Activated T-cell treated with anti-CD3 and anti-CD28 coated beads, Interleukin-2, amount 50 U/mL, for 24 hours (primary cell): ENCODE measurements at regions not wholly inside any gene's neighbourhood (a gene's known extent, or its start where the extent isn't known, plus 50 kb on each side); places are given as distances from the start of the nearest gene placed in this dataset.

ENCODE experiments used
- DNase-seq: peaks from one replicate; pipeline ENCODE4 v3.0.0-alpha.2; 2020
- H3K27ac Mint-ChIP-seq: 2 replicates; pipeline ENCODE4 v1.8.0; 2020; ENCODE audit warnings: mild to moderate bottlenecking, mixed read lengths
- H3K27me3 Mint-ChIP-seq: 2 replicates; pipeline ENCODE4 v1.8.0; 2020; ENCODE audit warnings: mixed read lengths
- H3K36me3 Mint-ChIP-seq: 2 replicates; pipeline ENCODE4 v1.8.0; 2020; ENCODE audit warnings: low read depth, mixed read lengths
- H3K4me1 Mint-ChIP-seq: 2 replicates; pipeline ENCODE4 v1.8.0; 2020; ENCODE audit warnings: low read depth, mixed read lengths
- H3K4me3 Mint-ChIP-seq: 2 replicates; pipeline ENCODE4 v1.8.0; 2020; ENCODE audit warnings: mild to moderate bottlenecking, moderate library complexity, mixed read lengths
- H3K9me3 Mint-ChIP-seq: 2 replicates; pipeline ENCODE4 v1.8.0; 2020; ENCODE audit warnings: mixed read lengths

DNA sequence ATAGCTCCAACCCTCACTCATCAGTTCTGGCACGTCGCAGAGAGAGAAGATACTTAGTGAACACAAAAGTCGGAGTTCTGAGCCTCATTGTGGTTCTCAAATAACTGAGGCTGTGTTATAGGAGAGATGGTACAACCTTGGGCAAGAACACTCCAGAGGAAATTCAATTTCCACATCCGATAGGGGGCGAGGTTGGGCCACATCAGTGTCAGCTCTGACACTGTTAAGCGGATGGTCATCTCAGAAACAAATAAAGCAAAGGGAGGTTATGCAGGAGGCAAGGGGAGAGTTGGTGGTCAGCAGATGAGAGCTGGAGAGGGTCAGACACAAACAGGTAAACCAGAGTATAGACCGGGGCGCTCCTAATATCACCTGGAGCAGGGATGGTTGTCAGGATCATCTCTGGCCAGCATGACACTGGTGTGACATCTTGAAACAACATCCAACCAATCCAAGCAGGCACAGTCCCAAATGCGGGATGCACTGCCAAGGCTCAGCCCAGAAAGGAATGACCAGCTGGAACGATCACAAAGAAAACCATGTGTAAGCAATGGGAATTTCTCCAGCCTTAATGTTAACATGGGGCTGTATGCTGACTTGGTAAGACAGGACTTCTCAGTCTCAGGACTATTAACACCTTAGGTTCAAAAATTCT is 331.8 kb downstream of the HACE1 start:
- Mint-ChIP-seq H3K9me3 (no peaks in the 10 kb centered on the region), H3K27ac (no peak overlapping the region), H3K36me3 (no peaks in the 10 kb centered on the region), H3K4me3 (no peak overlapping the region), H3K27me3 (peaks cover 17% of the 10 kb centered on the region), H3K4me1 (peaks cover 4% of the 10 kb centered on the region)
- no peak for DNase-seq

DNA sequence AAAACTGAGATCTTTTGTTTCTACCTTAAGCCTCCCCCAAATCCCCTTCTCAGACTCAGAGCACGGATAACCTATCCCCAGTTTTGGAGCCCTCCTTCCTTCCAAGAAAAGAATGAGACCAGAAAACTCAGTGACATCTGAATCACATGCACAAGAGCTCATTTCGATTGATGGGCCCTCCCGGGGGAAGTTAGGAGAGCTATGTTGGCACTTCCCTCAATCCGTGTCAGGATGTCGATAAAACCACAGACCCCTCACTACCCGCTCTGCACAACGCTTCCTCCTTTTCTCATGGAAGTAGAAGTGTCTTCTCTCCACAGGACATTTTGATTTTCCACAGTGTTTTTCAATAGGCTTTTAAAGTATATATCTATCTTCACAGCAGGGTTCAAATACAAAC is 332.4 kb downstream of the HACE1 start:
- peaks cover 17% of the 10 kb centered on the region for H3K27me3 Mint-ChIP-seq
- no peak overlapping the region for H3K4me3 Mint-ChIP-seq
- no peak for DNase-seq
- no peaks in the 10 kb centered on the region for H3K36me3 Mint-ChIP-seq
- H3K27ac Mint-ChIP-seq: no peak overlapping the region
- no peaks in the 10 kb centered on the region for H3K9me3 Mint-ChIP-seq
- peaks cover 4% of the 10 kb centered on the region for H3K4me1 Mint-ChIP-seq

DNA sequence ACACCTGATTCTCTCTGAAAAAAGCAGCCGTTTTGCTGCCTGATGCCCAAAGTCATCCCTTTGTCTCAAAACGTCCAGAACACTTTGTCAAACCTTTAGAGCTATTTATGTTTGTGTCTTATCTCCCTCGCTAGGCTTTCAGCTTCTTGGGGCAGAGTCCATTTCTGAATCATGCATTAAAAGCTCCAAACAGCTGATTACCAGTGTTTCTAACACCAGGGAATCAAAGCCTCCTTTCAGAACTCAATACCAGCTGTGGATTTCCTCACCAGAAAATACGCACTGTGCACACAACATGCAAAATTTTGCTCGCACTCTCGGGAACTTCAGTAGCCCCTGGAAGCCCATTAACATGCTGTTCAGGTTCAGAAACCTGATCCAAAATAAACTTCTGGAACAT is 333.3 kb downstream of the HACE1 start:
- Mint-ChIP-seq H3K27ac (no peak overlapping the region), H3K27me3 (peaks cover 19% of the 10 kb centered on the region), H3K36me3 (no peaks in the 10 kb centered on the region), H3K4me1 (peaks cover 4% of the 10 kb centered on the region), H3K4me3 (no peak overlapping the region), H3K9me3 (no peaks in the 10 kb centered on the region)
- DNase-seq: no peak

DNA sequence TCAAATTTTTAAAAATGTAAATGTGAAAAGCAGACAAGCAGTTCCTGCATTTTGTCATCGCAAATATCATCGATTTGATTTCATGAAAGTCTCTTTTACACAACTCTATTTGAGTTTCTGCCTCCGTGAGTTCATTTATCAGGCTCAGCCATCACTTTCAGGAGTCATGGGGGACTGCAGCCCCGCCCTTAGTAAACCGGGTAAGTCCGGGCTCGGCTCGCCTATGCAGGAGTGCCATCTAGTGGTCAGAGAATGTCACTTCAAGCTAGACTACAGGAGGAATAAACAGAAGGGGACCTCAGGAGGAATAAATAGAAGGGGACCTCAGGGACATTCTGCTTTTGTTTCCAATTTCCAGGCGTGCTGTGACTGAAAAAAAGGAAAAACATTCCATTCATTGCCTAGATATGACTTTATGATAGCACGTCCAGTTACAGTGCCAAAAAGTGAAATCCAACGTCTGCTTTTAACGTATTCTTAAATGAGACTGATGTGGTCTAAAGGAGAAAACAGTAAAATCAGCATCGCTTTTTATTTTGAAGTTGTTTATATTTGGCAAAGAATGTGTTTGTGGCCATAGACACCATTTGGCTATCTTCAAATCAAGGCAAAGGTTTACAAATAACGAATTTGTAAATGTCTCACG is 333.9 kb downstream of the HACE1 start:
- H3K4me3 Mint-ChIP-seq: peak overlapping the region; percentile 58
- peaks cover 4% of the 10 kb centered on the region for H3K4me1 Mint-ChIP-seq
- H3K27ac Mint-ChIP-seq: no peak overlapping the region
- no peaks in the 10 kb centered on the region for H3K9me3 Mint-ChIP-seq
- no peaks in the 10 kb centered on the region for H3K36me3 Mint-ChIP-seq
- peak; percentile 70 for DNase-seq
- peaks cover 20% of the 10 kb centered on the region for H3K27me3 Mint-ChIP-seq

DNA sequence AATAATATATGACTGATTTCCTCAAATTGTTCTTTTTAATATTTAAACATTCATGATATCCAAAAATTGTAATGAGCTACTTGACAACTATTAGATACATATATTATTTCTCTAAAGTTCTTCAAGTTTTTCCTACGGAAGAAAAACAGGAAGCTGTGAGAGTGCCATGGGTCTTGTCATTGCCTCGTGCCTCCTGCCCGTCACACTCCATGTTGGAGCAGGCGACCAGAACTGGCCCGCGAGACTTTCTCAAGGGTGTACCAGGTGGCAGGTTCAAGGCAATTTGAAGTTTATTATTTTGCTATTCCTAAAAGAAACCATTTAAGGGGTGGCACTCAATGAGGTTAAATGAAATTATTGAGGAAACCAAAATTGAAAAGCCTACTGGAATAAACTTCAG is 337.2 kb downstream of the HACE1 start:
- Mint-ChIP-seq H3K9me3 (no peaks in the 10 kb centered on the region), H3K27ac (no peak overlapping the region), H3K4me3 (no peak overlapping the region), H3K27me3 (peaks cover 27% of the 10 kb centered on the region), H3K36me3 (no peaks in the 10 kb centered on the region), H3K4me1 (peaks cover 4% of the 10 kb centered on the region)
- DNase-seq: no peak

DNA sequence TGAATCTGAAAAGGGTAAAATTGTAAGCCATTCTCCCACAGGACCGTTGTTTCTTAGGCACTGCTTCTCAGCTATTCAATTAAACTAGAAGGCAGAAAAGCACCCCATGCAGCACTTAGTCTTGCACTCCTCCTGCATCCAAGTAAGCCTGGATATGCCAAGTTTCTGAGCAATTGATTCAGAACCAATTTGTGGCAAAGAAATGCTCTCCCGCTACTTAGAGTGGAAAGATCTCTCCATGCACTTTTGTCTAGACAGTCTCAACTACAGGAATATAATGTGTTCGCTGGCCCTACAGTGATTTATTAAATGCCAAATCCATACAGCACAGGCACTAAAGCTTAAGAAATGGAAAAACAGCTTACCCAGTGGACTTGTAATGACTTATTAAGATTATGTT is 338.5 kb downstream of the HACE1 start:
- no peaks in the 10 kb centered on the region for H3K36me3 Mint-ChIP-seq
- peaks cover 23% of the 10 kb centered on the region for H3K27me3 Mint-ChIP-seq
- no peaks in the 10 kb centered on the region for H3K9me3 Mint-ChIP-seq
- no peak overlapping the region for H3K4me3 Mint-ChIP-seq
- H3K27ac Mint-ChIP-seq: no peak overlapping the region
- no peak for DNase-seq
- peaks cover 4% of the 10 kb centered on the region for H3K4me1 Mint-ChIP-seq

DNA sequence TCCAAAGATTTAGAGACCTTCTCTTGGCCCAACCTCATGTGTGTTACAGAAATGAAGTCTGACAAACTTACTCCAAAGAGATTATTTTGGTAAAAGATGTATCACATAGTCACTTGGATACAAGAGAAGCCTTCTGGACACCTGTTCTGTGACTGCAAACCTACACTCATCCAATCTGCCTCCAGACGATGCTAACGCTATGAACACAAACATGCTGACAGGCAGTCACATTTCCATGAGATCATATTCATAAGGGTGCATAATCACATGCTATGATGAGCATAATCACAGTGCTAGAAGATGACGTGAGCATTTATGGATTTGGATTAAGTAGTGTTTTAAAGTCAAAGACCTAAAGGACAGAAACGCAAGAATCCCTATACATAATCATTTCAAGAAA is 340.2 kb downstream of the HACE1 start:
- no peak for DNase-seq
- no peaks in the 10 kb centered on the region for H3K4me1 Mint-ChIP-seq
- no peak overlapping the region for H3K27ac Mint-ChIP-seq
- no peak overlapping the region for H3K4me3 Mint-ChIP-seq
- H3K36me3 Mint-ChIP-seq: no peaks in the 10 kb centered on the region
- H3K9me3 Mint-ChIP-seq: no peaks in the 10 kb centered on the region
- peaks cover 18% of the 10 kb centered on the region for H3K27me3 Mint-ChIP-seq

DNA sequence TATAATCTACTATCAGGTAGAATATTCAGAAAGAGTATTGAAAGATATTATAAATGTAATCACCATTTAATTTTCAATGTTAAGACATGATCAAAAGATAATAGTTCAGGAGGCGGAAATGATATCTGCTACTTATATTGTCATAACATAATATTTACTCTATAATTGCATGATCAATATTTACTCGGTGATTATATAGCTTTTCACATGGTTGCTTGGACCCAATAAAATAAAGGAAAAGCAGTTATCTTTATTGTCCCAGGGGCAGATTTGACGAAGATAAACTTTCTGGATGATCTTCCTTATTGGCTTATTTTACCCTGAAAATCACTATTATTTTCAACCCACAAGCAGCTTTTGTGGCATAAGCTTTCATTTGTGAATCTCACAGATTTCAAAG is 350.4 kb downstream of the HACE1 start:
- peaks cover 8% of the 10 kb centered on the region for H3K27me3 Mint-ChIP-seq
- no peaks in the 10 kb centered on the region for H3K4me1 Mint-ChIP-seq
- no peak overlapping the region for H3K27ac Mint-ChIP-seq
- no peak overlapping the region for H3K4me3 Mint-ChIP-seq
- H3K9me3 Mint-ChIP-seq: no peaks in the 10 kb centered on the region
- no peaks in the 10 kb centered on the region for H3K36me3 Mint-ChIP-seq
- no peak for DNase-seq

DNA sequence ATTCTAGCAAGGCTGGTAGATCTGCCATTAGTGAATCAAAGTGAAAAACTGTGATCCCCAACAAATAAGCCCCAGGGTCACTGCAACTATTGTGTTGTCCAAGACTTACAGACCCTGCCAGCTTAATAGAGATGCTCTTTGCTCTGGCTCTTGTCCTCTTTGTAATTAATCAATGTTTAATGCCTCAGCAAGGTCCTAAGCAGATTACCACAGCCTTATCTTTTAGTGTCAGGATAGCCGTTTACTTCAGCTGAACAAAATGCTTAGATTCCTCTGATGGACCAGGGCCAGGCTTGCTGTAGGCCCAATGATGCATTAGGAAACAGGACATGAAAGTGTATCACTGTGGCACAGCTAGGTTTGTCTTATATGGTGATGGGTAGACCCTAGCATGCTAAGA is 353.3 kb downstream of the HACE1 start:
- Mint-ChIP-seq H3K27ac (no peak overlapping the region), H3K4me3 (no peak overlapping the region), H3K4me1 (no peaks in the 10 kb centered on the region), H3K9me3 (no peaks in the 10 kb centered on the region), H3K27me3 (peaks cover 4% of the 10 kb centered on the region), H3K36me3 (no peaks in the 10 kb centered on the region)
- DNase-seq: no peak

DNA sequence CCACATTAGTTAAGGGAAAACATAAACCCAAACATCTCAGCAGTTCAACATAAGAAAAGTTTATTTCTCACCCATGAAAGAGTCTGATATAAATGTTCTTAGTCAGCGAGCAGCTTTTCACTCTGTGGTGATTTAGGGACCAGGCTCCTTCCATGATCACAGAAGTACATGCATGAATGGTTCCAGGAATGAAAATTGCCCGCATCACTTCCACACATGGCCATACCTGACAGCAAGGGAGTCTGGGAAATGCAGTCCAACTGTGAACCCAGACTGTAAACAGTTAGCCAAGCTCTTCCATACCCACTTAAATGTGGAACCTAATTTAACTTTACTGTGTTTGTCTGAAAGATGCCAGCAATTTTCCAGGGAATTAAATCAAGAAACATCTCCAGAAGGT is 353.9 kb downstream of the HACE1 start:
- Mint-ChIP-seq H3K9me3 (no peaks in the 10 kb centered on the region), H3K27me3 (peaks cover 4% of the 10 kb centered on the region), H3K27ac (no peak overlapping the region), H3K4me1 (no peaks in the 10 kb centered on the region), H3K4me3 (no peak overlapping the region), H3K36me3 (no peaks in the 10 kb centered on the region)
- DNase-seq: no peak

DNA sequence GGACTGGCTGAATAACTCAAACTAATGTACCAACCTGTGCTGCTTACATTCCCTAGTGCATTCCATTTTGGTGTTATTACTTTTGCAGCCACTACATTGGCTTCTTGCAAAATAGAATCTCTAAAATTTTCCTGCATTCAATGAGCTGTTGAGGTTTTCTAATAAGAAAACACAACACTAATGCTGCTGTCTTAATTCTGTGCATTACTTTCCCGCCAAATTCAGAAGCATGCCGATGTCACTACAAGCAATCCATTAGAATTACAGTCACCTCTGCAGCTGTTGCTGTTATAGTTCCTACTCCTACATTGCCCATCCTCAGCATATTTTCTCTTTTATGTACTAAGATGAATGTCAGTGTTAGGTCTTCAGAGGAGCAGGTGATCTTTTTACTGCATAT is 359.5 kb downstream of the HACE1 start:
- H3K27ac Mint-ChIP-seq: no peak overlapping the region
- no peak for DNase-seq
- H3K4me1 Mint-ChIP-seq: no peaks in the 10 kb centered on the region
- no peaks in the 10 kb centered on the region for H3K9me3 Mint-ChIP-seq
- H3K4me3 Mint-ChIP-seq: no peak overlapping the region
- no peaks in the 10 kb centered on the region for H3K36me3 Mint-ChIP-seq
- H3K27me3 Mint-ChIP-seq: no peaks in the 10 kb centered on the region

DNA sequence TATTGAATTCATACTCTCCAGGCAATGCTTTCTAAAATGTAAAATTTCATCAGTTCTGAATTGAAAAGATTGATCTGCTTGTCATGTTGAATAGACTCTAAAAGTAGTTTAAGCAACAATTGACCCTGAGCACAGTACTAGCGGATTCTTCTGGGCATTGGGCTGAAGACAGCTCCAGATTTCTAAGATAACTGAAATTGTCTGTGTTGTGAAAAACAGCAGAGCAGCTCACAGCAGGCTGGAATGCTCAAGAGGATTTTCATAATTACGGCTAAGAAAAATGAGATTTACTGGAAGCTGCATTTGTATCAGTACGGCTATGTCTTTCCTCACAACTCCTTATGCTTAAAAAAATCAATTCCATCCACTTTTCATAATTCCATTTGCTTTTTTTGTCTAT is 373.7 kb downstream of the HACE1 start:
- Mint-ChIP-seq H3K27ac (no peak overlapping the region), H3K4me3 (no peak overlapping the region), H3K27me3 (peaks cover 2% of the 10 kb centered on the region)

DNA sequence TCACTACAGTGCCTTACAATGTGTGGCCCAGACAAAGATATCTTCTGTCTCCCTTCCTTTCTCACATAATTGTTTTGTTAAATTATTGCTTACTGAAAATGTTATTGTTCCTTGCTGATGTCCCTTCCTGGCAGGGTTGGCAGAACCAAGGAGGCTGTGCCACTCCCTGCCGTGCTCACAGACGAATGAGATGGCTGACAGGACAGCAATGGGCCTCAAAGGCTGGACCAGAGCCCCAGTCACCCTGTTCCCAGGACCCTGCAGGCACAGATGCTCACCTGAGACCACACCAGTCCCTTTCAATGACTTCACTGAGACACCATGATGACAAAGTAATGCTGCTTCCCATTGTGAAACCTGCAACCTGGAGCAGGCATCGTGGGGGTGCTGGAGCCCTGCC is 375.1 kb downstream of the HACE1 start:
- peaks cover 2% of the 10 kb centered on the region for H3K27me3 Mint-ChIP-seq
- H3K4me1 Mint-ChIP-seq: no peaks in the 10 kb centered on the region
- H3K4me3 Mint-ChIP-seq: no peak overlapping the region
- H3K9me3 Mint-ChIP-seq: no peaks in the 10 kb centered on the region
- H3K27ac Mint-ChIP-seq: no peak overlapping the region
- no peaks in the 10 kb centered on the region for H3K36me3 Mint-ChIP-seq
- DNase-seq: no peak

More for the DNA sequence above, 373.7 kb downstream of the HACE1 start:
- no peaks in the 10 kb centered on the region for H3K36me3 Mint-ChIP-seq
- no peaks in the 10 kb centered on the region for H3K4me1 Mint-ChIP-seq
- H3K9me3 Mint-ChIP-seq: no peaks in the 10 kb centered on the region
- DNase-seq: no peak

DNA sequence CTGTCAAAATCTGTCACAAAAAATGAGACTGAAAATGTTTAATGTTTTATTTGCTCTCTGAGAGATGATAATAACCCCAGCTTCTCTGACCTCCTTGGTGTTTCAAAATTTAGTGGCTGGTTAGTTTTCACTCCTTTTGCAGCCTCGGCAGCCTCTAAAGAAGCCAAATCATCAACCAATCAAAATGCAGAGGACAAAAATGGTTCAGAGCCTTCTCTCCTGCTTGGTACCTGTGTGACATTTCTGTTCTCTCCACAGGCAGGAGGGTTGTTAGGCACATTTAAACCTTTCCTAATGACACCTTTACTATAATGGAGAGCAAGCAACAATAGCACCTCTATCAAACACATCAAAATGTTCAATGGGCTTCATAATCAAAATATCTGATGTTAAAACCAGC is 375.5 kb downstream of the HACE1 start:
- H3K4me3 Mint-ChIP-seq: no peak overlapping the region
- no peaks in the 10 kb centered on the region for H3K9me3 Mint-ChIP-seq
- no peaks in the 10 kb centered on the region for H3K4me1 Mint-ChIP-seq
- DNase-seq: no peak
- no peaks in the 10 kb centered on the region for H3K36me3 Mint-ChIP-seq
- H3K27ac Mint-ChIP-seq: no peak overlapping the region
- H3K27me3 Mint-ChIP-seq: peaks cover 2% of the 10 kb centered on the region

DNA sequence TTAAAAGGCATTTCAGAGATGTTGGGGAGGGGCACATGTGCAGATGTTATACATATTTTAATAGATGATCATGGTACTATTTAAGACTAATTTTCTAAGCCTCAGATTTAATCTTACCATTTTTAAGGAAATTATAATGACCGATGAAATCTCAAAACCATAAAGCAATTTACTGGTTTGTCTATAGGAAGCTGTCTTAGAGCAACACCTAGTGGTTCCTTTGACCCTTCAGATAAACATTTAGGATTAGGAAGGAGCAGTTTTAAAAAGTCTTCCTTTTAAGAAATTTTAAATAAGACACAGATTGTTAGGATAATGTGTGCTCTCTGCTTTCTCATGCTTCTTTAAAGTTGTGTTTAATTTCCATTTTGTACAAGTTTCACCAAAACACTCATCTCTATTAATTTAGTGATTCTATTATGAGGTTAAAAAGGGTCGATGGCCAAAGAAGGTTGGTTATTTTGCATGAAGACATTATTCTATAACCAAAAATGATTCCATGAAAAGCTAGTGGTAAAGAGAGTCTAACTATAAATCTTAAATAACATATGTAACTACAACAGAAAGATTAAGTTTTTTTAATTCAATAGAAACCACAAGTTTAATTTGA is 376.4 kb downstream of the HACE1 start:
- peaks cover 2% of the 10 kb centered on the region for H3K27me3 Mint-ChIP-seq
- no peak for DNase-seq
- H3K4me3 Mint-ChIP-seq: no peak overlapping the region
- H3K36me3 Mint-ChIP-seq: no peaks in the 10 kb centered on the region
- no peaks in the 10 kb centered on the region for H3K4me1 Mint-ChIP-seq
- H3K27ac Mint-ChIP-seq: no peak overlapping the region
- no peaks in the 10 kb centered on the region for H3K9me3 Mint-ChIP-seq
